ENCODE measurements at regions not wholly inside any gene's neighbourhood (a gene's known extent, or its start where the extent isn't known, plus 50 kb on each side); places are given as distances from the start of the nearest gene placed in this dataset.

GRCh38 chr10:16195178-16195769 is 241.5 kb upstream of the PTER start:
- Histone ChIP-seq H3K79me2 (ENCODE audit: control insufficient read depth in 1 of 2, insufficient read depth in 2 of 2, low read length in 2 of 2) (no peaks in the 10 kb centered on the region), H3K79me1 (ENCODE audit: low read depth, low read length) (no peaks in the 10 kb centered on the region), H4K91ac (replicated peaks; ENCODE audit: insufficient read length, low read length) (peak overlapping the region; percentile 28), H4K5ac (ENCODE audit: insufficient read length, low read depth, low read length) (no peak overlapping the region), H3K27ac (ENCODE audit: low read depth, low read length) (0 out of 2 replicates have a peak overlapping the region, but pooled peaks have one; percentile 23), H3K9me3 (ENCODE audit: insufficient read depth in 2 of 2, low read depth in 1 of 2, low read length in 1 of 2) (no peaks in the 10 kb centered on the region), H3K36me3 (ENCODE audit: control insufficient read depth in 2 of 4, insufficient read depth in 4 of 4, low read length in 3 of 4) (peaks cover 0 to 5% (median under 1%) of the 10 kb centered on the region in 4 experiments; a peak in 2 of 8 replicates), H3K9ac (replicated peaks in 1 of 4; ENCODE audit: extremely low read depth in 1 of 4, low read depth in 3 of 4, low read length in 3 of 4) (no peak overlapping the region), H3K4me3 (ENCODE audit: extremely low read depth in 1 of 4, insufficient read depth in 2 of 4, low read depth in 3 of 4, low read length in 4 of 4) (peak overlapping the region in 1 of 4 experiments; percentile 21; a peak in 2 of 8 replicates), H3K23me2 (ENCODE audit: low read depth, low read length) (no peaks in the 10 kb centered on the region), H2BK5ac (ENCODE audit: low read depth, low read length) (peak overlapping the region; percentile 90; the same call in 1 of the 2 replicates), H2BK20ac (ENCODE audit: low read length) (peak overlapping the region; percentile 15; the same call in 1 of the 2 replicates), H2BK15ac (ENCODE audit: low read length) (no peak overlapping the region), H2AFZ (ENCODE audit: low read length) (no peak overlapping the region), H2AK5ac (ENCODE audit: low read depth, low read length) (peak overlapping the region; percentile 29; the same call in 1 of the 2 replicates), H3K27me3 (replicated peaks in 1 of 4; ENCODE audit: control insufficient read depth in 3 of 4, extremely low read depth in 1 of 4, insufficient read depth in 3 of 4, low read length in 3 of 4) (no peaks in the 10 kb centered on the region), H4K20me1 (replicated peaks in 1 of 2; ENCODE audit: control insufficient read depth in 1 of 2, insufficient read depth in 2 of 2, low read length in 2 of 2) (no peaks in the 10 kb centered on the region), H2BK120ac (replicated peaks; ENCODE audit: low read depth, low read length) (peak overlapping the region; percentile 1), H2BK12ac (ENCODE audit: low read depth, low read length) (no peak overlapping the region), H3K4me1 (replicated peaks in 1 of 4; ENCODE audit: control insufficient read depth in 3 of 4, insufficient read depth in 4 of 4, low read length in 3 of 4) (peaks cover 5 to 18% (median 16%) of the 10 kb centered on the region in 4 experiments; a peak in 5 of 7 replicates), H3K23ac (ENCODE audit: insufficient read length) (no peak overlapping the region), H4K8ac (ENCODE audit: extremely low read depth, insufficient read depth, low read length) (no peak overlapping the region), H3K56ac (replicated peaks; ENCODE audit: insufficient read length, low read depth, low read length) (no peak overlapping the region), H3K4me2 (ENCODE audit: insufficient read depth in 1 of 2, low read depth in 2 of 2, low read length in 2 of 2) (peak overlapping the region; percentile 45 to 55; a peak in 3 of 4 replicates), H3K18ac (ENCODE audit: extremely low read depth, low read length) (peak overlapping the region; percentile 73), H3K4ac (replicated peaks; ENCODE audit: insufficient read length, low read depth, low read length) (no peak overlapping the region), H3K14ac (ENCODE audit: insufficient read length) (no peak overlapping the region)
- 45% methylated on average over 1 of the region's 1 CpG; no CpG with 5 or more reads in 1 of the 2 experiments for WGBS, 2 experiments (ENCODE audit: extremely low coverage in 1 of 2, insufficient coverage in 1 of 2, insufficient read length in 1 of 2, insufficient replicate concordance in 2 of 2, low coverage in 1 of 2, low lambda C conversion rate in 2 of 2, missing lambda C conversion rate in 1 of 2)
- TF ChIP-seq SP2 (IDR thresholded peaks at IDR 0.05; ENCODE audit: low read length): no peak
- no peak for TF ChIP-seq FOSL1 (IDR thresholded peaks at IDR 0.05; ENCODE audit: insufficient read depth, low read depth, low read length)
- no peak for TF ChIP-seq CBX8 (IDR thresholded peaks at IDR 0.05; ENCODE audit: borderline replicate concordance, low read depth, low read length)
- no peak for TF ChIP-seq ASH2L (IDR thresholded peaks at IDR 0.05; ENCODE audit: low read length)
- TF ChIP-seq KDM1A (IDR thresholded peaks at IDR 0.05; ENCODE audit: borderline replicate concordance, low read length): no peak
- no peak for TF ChIP-seq BCL11A (IDR thresholded peaks at IDR 0.05; ENCODE audit: low read depth in 2 of 2, low read length in 2 of 2)
- no peak for TF ChIP-seq PHF8 (conservative IDR thresholded peaks at IDR 0.05; ENCODE audit: low read depth, low read length)
- no peak for TF ChIP-seq POLR2AphosphoS5 (IDR thresholded peaks at IDR 0.05; ENCODE audit: low read depth, low read length)
- no peak for TF ChIP-seq JUN (IDR thresholded peaks at IDR 0.05; ENCODE audit: low read depth, low read length)
- FAIRE-seq (no peak), DNase-seq (ENCODE audit: low read depth in 1 of 2, low spot score in 2 of 2) (no peak)
- ChIA-PET CTCF (ENCODE audit: partially characterized antibody) (no interaction called here), POLR2A (ENCODE audit: partially characterized antibody) (no interaction called here)
